ENCODE measurements at regions not wholly inside any gene's neighbourhood (a gene's known extent, or its start where the extent isn't known, plus 50 kb on each side); places are given as distances from the start of the nearest gene placed in this dataset.

DNA sequence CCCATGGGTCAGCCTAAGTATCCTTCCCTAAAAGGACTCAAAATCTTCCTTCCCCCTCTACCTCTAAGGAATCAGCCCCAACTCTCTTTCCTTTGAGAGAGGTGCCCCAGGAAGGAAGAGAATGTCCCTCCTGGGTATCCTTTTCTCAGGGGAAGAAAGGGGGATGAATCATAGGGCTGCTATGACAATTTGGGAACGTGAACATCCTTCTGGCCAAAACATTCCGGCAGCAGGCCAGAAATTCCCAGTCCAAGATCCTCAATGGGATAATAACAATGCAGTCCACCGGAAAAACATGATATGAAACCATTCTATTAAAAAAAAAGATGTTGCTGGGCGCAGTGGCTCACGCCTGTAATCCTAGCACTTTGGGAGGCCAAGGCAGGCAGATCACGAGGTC is 50.8 kb upstream of the CACNA2D3 start:
- DNase-seq, result no peak

DNA sequence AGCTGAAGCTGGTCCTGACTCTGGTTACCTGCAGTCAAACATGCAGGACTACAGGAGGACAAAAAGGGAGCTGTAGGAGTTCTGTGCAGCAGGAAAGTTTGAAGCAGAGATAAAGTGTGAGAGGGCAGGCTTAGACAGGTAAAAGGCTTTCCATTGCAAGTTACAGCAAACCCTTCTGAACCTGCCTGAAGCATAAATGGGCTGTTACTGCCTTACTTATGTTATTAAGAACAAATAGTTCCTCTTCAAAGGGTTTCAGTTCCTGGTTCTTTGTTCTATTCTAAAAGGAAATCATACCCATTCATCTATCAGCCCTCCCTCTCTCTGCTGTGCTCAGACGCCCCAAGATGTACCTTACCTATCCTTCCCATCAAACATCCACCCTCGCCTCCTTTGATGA is 52.4 kb upstream of the CACNA2D3 start:
- no peak for DNase-seq

DNA sequence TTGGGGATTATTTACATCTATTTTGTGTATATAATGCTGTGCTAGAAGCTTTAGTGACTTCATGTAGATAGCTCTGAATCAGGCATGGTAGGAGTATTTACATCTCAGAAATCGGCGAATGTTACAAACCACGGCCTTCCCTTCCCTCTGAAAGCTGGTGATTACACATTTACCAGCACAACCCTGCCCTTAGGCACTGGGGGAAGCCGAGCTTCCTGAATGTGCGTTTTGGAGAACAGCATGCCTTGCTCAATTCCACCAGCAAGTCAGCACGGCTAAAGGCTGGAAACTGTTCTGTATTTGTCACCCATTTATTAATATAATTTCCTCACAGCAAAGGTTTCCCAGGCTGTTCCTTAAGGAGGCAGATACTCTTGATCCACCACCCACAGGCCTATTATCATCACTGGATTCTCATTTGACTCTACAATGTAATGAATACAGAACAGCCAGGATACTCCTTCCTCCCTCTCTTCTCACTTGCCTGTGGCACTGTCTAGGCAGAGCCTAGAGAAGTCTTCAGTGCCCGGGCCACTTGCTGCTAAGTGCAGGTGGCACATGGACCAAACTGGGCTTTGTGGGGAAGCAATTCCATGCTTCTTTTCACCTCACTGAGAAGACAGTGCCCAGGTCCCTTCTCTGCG is 55.2 kb upstream of the CACNA2D3 start:
- DNase-seq, result no peak

DNA sequence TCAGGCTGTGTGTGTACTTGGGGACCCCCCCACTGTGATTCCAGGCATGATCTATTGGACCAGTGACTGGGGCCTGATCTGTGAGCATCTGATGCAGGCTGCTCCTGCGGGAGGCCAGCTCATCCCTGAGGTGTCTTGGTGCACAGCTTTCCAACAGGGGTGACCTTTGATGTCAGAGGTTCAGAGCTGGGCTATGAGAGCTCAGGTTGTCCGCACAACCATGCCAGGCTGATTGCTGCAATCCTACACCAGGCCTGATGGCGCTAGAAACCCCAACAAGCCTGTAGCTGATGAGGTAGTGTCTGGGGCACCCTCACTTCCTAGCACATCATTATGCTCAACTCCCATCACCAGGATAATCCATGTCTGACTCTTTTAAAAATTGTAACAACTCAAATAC is 56.1 kb upstream of the CACNA2D3 start:
- DNase-seq, result no peak

DNA sequence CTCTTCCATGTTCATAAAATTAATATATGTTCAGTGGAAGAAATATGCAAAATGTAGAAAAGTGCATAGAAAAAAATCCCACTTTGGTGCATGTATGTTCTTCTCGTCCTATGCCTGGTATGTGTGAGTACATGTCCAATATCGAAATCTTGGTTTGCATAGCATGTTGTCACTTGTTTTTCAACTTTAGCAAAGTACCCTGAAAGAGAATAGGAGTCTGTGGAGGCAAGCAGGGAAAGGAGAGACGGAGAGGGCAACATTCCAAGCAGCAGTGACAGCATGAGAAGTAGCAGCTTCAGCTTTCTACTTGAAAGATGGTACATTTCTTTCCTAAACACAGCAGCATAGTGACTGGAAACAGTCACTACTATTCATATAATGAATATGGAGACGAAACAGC is 56.8 kb upstream of the CACNA2D3 start:
- DNase-seq, result no peak

DNA sequence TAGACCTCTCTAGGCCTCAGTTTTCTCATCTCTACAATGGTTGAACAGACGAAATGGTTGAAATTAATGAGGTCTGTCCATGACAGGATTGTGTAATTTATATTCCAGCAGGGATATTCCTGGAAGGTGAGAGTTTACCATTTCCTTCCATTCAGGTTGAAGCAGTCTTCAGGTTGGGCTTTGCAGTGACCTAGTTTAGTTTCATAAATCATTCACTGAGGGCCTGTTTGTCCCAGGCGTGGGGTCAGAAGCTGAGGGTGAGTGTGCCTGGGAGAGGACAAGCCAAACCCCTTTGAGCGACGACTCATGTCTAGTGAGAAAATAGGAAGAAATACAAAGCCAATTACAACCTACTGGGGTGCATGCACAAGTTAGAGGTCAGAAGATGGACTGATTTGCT is 57.2 kb upstream of the CACNA2D3 start:
- no peak for DNase-seq

DNA sequence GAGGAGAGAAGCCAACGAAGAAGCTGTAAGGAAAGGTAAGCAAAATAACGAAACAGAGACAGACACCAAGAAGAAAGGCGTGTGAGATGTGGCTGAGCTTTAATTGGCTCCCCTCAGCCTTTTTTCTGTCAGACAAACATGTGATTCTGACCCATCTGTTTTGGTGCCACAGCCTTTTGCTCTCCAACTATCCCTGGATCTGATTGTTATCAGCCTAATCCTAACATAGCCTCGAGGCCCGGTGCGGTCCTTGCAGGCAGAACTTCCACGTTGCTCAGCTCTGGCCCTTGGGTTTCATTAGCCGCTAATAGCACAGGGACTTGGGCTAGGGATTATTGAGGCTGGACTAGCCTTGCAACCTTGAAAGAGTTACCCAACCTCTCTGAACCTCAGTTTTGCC is 57.9 kb upstream of the CACNA2D3 start:
- no peak for DNase-seq

DNA sequence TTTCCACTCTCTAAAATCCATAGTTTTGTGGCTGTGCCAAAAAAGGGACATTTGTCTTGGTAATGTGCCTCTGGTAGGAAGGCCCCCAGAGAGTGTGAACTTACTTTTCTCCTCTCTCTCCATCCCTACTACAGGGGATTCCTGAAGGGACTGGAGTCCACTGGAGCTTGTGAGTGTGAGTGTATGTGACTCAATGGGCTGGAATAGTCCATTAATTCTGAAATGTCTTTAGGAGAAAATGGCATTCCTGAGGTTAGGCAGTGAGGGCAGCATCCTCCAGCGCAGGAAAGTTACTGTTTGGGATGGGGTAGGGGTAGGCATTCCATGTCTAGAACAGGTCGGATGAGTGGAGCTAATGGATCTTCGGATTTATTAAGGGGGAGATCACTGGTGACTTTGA is 59.8 kb upstream of the CACNA2D3 start:
- DNase-seq, result no peak

DNA sequence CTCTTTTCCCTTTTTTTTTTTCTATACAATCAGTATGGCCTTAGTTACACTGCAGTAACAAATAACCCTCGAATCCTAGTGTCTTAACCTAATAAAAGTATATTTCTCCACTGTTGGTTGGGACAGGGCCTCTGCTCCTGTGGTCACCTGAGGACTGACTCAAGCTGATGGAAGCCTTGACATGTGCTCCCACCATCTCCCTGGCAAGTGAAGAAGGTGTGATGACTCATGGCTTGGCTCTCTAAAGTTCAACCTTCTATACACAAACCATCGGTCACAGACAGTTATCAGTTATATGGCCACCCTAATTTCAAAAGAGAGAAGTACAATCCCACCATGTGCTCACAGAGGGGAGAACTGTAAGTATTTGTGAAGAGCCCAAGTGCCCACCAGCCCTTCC is 65.8 kb upstream of the CACNA2D3 start:
- DNase-seq, result no peak

DNA sequence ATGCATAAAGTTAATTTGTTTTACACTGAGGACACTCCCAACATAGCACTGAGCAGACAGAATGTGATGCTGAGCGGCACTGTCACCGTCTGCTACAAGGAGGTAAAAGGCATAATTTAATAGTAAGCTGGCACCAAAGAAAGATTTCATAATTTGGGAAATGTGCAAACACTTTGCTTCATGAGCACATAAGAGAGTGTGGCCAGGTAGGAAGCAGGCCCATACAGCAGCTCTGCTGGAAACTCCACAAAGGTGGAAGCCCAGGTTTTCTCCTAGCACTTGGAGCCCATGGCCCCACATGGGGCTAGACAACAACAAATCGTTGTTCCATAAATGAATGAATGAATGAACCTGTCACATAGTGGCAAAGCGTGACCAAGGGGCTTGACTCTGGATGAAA is 68.5 kb upstream of the CACNA2D3 start:
- no peak for DNase-seq

DNA sequence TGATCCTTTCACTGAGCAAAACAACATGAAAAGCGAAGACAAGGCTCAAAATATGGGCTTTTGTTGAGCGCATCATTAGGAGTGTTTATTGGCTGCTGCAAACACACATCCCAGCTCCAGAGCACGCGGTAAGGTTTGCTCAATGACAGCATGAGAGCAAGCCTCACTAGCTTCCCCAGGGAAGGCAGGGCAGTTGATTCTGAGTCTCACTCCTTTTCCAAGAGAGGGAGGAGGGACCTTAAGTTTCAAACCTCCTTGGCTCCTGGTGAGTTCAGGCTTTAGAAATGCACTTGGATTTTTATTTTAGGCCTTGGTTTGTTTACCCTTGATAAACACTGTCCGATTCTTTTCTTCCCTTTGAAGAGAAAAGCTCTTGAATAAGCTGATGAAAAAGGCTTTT is 69.1 kb upstream of the CACNA2D3 start:
- no peak for DNase-seq

DNA sequence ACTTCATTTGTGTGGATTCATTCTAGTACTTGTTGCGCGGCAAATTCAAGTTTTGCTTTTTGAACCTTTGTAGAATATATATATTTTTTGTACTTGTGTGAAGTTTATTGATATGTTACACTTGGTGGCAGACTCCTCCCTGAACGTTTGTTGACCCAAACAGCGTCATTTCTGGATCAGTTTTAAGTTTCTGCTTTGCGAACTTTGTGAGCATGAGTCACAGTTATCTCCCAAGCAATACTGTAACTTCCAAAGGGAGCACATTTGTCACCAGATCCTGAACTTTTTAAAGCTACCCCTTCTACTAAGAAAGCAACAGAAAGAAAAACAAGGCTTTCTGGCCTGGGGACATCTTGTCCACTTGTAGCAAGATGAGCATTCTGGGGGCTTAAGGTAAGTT is 74.8 kb upstream of the CACNA2D3 start:
- DNase-seq, result no peak

DNA sequence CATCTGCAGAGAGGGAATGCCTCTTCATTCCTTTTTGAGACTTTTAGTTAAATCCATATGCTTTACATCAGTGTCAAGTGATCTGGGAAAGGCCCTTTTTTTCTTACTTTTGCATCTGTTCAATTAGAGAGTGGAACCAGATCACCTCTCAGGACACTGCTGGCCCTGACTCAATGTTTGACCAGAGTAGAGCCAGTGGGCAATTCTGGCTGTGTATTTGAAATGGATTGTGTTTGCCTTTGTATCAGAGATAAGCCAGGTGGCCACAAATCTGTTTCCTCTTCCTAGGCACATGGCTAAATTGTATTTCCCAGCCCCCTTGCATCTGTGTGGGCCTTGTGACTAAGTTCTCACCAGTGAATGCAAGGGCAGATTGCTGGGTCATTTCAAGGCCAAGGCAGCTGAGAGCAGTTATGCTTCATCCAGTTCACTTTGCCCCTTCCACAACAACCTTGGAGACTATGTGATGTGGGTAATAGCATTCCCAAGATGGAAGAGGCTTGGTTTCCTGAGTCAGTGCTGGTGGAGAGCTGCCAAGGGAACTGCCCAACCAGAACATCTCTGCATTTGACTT is 75.6 kb upstream of the CACNA2D3 start:
- peak in 1 of 2 experiments; percentile 10 for DNase-seq

DNA sequence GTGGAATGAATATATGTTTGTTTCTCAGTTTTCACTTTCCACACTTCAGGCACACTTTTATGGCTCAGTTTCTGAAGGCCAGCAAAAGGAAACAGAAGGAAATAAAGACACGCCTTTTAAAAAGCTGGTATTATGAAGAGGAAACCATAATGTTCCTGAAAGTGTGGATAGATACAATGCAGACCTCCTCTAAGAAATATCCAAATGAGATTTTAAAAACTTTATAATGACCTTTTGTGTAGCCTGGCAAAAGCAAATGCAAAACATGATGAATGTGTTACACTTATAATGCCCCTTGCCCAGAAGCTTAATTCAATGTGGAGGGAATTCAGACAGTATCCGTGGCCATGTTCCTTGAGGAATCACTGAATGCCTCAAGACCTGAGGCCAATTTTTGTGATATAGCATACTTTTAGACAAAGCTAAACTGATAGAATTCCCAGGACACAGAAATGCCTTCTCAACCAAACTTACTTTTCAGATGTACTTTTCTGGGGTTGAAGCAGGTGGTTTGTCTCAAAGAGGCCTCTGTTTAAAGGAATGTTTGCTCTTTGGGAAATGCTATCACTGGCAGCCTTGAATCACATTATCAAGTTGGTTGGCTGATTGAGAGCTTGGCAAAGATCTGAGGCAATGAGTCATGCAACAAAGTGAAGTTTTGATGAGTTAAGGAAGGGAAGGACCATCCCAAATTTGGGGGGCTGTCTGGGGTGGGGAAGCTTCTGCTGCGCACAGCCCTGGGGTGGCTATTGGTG is 77.1 kb upstream of the CACNA2D3 start:
- no peak for DNase-seq

DNA sequence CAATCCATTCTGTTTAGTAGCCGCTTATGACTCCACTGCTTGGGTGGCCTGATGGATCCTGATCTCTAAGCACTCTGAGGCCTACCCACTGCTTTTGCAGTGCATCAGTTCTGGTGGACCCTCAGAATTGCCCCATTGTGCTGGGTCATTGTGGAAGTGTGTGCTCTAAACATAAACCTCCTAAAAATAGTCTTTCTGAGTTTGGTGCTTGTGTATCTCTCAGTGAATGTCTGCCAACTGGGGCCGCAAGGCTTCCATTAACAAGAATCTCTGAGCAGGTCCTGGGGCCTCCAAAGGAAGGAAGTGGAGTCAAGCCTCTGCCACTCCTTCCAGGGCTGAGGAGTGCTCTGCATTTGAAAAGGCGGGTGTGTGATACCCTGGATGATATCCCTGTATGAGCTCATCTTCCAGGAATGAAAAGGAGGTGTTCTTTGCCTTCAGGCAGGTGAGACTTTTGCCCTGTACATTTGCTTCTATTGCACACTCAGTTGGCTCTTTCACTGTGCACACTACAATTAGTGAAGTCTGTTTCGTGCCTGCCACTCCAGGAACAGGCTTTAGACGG is 80.0 kb upstream of the CACNA2D3 start:
- no peak for DNase-seq

DNA sequence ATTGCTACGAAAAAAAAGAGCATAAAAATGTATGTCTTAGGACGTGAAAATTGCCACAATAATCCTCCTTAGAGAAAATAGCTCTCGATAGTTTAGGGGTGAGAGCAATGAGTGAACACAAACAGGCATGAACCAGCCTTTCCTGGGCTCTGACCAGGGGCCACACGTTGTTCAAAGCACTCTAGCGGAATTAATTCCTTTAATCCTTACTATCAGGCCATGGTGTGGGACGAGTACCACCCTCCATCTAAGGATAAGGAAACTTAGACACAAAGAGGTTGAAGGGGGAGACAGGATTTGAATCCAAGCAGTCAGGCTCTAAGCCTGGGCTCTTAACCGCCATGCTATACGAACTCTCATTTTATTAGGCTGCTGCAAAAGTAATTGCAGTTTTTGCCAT is 81.9 kb upstream of the CACNA2D3 start:
- no peak for DNase-seq

DNA sequence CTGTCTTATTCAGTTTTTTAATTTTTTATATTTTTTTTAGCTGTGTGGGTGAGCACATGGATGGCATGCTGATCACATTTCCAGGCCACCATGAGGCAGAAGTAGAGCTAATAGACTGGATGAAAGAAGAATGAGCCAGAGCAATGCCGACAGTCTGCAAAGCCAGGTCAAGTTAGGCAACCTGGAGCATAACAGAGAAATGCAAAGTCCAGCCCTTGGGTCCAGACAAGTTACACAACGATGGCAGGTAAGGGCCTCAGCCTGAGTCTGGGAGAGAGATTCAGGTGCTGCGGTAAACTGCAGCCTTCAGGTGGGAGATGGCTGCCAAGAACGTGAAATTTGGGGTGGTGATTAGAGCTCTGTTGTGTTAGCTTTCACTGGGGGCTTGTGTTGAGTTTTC is 84.0 kb upstream of the CACNA2D3 start:
- DNase-seq, result no peak

DNA sequence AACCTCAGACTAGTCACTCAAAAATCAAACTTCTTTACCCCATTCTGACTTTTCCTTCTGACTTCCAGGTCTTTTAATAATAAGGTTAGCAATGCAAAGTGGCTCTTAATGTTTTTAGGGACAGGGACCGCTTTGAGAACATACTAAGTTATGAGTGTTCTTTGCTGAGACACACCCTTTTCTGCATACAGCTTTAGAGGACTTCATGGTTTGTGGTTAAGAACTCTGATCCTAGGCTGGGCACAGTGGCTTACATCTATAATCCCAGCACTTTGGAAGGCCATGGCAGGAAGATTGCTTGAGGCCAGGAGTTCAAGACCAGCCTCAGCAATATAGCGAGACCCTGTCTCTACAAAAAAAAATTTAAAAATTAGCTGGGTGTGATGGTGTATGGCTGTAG is 85.8 kb upstream of the CACNA2D3 start:
- no peak for DNase-seq

DNA sequence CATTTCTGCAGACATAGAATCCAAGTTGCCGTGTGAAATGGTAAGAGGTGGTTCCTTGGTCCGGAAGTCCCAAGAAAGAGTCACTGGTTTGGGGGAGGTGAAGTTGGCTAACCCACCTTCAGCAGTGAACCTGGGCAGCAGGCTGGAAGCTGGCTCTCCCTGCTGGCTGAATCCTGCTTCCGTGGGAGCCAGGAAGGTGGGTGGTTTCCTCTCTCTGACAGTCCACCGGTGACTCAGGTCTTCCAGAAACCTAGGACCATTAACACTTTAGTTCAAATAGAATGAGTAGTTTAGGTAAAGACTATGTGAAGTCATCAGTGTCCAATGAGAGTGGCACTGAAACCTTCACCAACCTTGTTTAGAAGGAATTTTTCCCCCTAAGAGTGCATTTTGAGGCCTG is 87.4 kb upstream of the CACNA2D3 start:
- DNase-seq, result no peak

DNA sequence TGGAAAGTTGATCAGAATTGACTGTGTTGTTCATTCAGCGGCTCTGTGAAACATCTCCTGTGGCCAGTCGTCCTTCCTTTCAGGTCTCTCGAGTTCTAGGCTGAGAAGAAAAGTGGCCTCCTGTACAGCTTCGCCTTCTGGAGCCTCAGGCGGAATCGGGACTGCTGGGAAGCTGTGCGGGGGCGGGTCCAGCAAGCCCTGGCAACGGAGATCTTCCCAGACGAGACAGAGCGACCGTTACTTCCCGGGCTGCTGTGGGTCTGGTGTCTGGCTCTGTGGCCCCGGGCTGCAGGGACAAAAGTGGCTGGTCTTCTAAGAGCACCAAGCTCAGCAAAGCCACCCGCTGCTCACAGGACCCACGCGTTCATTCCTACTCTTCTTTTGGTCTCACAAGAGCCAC is 88.6 kb upstream of the CACNA2D3 start:
- DNase-seq, result no peak

DNA sequence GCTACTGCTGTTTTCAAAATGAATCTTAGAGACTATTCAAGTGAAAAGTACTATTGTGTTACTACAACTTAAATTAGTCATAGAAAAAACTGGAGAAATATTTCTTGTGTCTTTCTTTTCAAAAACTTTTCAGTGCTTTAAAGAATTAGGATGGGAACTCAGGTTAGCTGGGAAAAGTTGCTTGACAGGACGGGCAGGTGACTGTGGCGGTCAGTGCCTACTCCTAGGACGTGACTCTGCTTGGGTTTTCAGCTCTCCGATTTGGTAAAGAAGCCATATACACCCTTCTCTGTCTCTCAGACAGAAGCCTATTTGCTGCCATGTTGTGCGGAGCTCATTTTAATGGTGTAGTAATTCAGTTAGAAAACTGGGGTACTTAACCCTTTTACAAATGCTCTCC is 89.8 kb upstream of the CACNA2D3 start:
- no peak for DNase-seq

DNA sequence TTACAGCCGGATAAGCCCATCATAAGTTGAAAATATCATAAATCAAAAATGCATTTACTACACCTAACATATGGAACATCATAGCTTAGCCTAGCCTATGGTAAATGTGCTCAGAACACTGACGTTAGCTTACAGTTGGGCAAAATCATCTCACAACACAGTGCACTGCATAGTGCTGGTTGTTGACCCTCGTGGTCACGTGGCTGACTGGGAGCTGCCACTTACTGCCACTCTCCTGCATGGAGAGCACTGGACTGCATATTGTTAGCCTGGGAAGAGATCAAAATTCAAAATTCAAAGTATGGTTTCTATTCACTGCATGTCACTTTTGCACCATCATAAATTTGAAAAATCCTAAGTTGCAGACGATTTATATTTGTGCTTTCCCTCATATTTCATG is 94.0 kb upstream of the CACNA2D3 start:
- DNase-seq, result no peak

DNA sequence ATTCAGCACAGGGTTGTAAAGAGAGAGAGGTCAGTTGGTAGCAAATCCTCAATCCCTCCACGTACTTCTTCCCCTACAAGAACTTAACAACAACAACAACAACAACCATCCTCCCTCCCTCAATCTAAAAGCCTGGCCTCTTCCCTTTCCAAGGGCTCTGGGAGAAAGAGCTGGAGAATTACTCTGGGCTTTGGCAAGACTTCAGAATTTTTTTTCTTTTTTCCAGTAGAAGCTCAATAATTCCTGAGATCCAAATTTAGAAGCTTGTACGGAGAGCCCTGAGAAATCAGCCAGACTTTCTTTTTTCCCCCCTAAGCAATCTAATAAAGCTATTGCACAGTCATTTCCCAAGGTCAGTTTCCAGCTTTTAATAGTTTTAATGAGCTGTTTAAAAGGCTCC is 95.8 kb upstream of the CACNA2D3 start:
- DNase-seq, result no peak

DNA sequence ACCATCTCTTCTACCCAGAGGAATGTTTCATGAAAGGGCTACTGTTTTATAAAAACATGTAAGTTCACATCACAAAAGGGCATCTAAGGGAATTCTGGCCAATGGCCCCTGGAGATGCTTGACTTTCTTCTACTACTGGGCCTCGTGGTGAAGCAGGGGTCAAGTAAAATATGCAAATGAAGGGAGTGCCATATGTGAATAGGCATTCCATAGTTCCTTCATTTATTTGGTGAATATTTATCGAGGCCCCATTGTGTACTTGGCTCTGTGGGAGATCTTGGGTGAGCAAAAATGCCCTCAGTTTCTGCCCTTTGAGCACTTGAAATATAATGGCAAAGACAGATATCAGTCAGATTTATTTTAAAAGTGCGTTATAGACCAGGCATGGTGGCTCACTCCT is 101.3 kb upstream of the CACNA2D3 start:
- no peak for DNase-seq

All from SHP77 (cell line).